H1 (cell line): ENCODE measurements at regions not wholly inside any gene's neighbourhood (a gene's known extent, or its start where the extent isn't known, plus 50 kb on each side); places are given as distances from the start of the nearest gene placed in this dataset.

Experiments
- CTCF ChIA-PET: fragments of 300-600 bp; sonication (Branson Sonifier 250); formaldehyde crosslinking; loops from one replicate; lab custom pipeline; 2021; ENCODE audit not compliant: partially characterized antibody; lab: Charles Lee
- POLR2A ChIA-PET: fragments of 300-600 bp; sonication (Branson Sonifier 250); formaldehyde crosslinking; loops from one replicate; lab custom pipeline; 2021; ENCODE audit warnings: inconsistent platforms; ENCODE audit not compliant: partially characterized antibody; lab: Charles Lee
- DNase-seq, 2 experiments: peaks; one replicate each; pipeline versions ENCODE4 v3.0.0 to v3.0.0-alpha.2; 2010 to 2022; ENCODE audit warnings: low spot score in 2 of 2, low read depth in 1 of 2, mixed read lengths in 1 of 2
- FAIRE-seq: peaks from 2 replicates; lab custom pipeline; 2011; peaks lifted over from hg19 to GRCh38; lab: Jason Lieb, UNC
- H2AFZ ChIP-seq: 2 replicates; pipeline ENCODE4 v1.8.1; 2012; ENCODE audit warnings: low read length, inconsistent platforms
- H2AK5ac ChIP-seq: 2 replicates; pipeline ENCODE4 v1.6.1; 2013; ENCODE audit warnings: low read depth, low read length
- H2BK120ac ChIP-seq: replicated peaks from 2 replicates; pipeline ENCODE3; 2013; ENCODE audit warnings: low read depth, low read length, inconsistent platforms
- H2BK12ac ChIP-seq: 2 replicates; pipeline ENCODE4 v1.6.1; 2013; ENCODE audit warnings: low read depth, low read length
- H2BK15ac ChIP-seq: 2 replicates; pipeline ENCODE4 v1.6.1; 2013; ENCODE audit warnings: low read length
- H2BK20ac ChIP-seq: 2 replicates; pipeline ENCODE4 v1.6.1; 2013; ENCODE audit warnings: low read length
- H2BK5ac ChIP-seq: 2 replicates; pipeline ENCODE4 v1.6.1; 2013; ENCODE audit warnings: low read depth, low read length
- H3K14ac ChIP-seq: 2 replicates; pipeline ENCODE4 v1.6.1; 2013; ENCODE audit warnings: inconsistent platforms; ENCODE audit not compliant: insufficient read length
- H3K18ac ChIP-seq: 2 replicates; pipeline ENCODE4 v1.6.1; 2013; ENCODE audit warnings: low read length; ENCODE audit errors: extremely low read depth
- H3K23ac ChIP-seq: 2 replicates; pipeline ENCODE4 v1.6.1; 2013; ENCODE audit warnings: inconsistent platforms; ENCODE audit not compliant: insufficient read length
- H3K23me2 ChIP-seq: 2 replicates; pipeline ENCODE4 v1.6.1; 2013; ENCODE audit warnings: low read depth, low read length
- H3K27ac ChIP-seq: 2 replicates; pipeline ENCODE4 v1.6.1; 2011; ENCODE audit warnings: low read depth, low read length, inconsistent platforms
- H3K27me3 ChIP-seq, 4 experiments: replicated peaks in 1 of 4; 1 replicate in 1 of 4; 2 replicates in 3 of 4; pipeline versions ENCODE4 v1.6.1 to v1.8.1; 2011 to 2013; ENCODE audit warnings: low read length in 3 of 4, mild to moderate bottlenecking in 3 of 4, inconsistent platforms in 2 of 4, mixed read lengths in 2 of 4, moderate library complexity in 1 of 4; ENCODE audit not compliant: control insufficient read depth in 3 of 4, insufficient read depth in 3 of 4; ENCODE audit errors: extremely low read depth in 1 of 4
- H3K36me3 ChIP-seq, 4 experiments: 2 replicates each; pipeline versions ENCODE4 v1.6.1 to v1.8.1; 2011 to 2013; ENCODE audit warnings: mild to moderate bottlenecking in 4 of 4, low read length in 3 of 4, moderate library complexity in 2 of 4, control low read depth in 1 of 4, inconsistent platforms in 1 of 4; ENCODE audit not compliant: insufficient read depth in 4 of 4, control insufficient read depth in 2 of 4
- H3K4ac ChIP-seq: replicated peaks from 2 replicates; pipeline ENCODE3; 2013; ENCODE audit warnings: low read length, low read depth, mixed read lengths, inconsistent platforms; ENCODE audit not compliant: insufficient read length
- H3K4me1 ChIP-seq, 4 experiments: replicated peaks in 1 of 4; 1 replicate in 1 of 4; 2 replicates in 3 of 4; pipeline versions ENCODE4 v1.6.1 to v1.8.1; 2011 to 2013; ENCODE audit warnings: low read length in 3 of 4, inconsistent platforms in 2 of 4, mixed read lengths in 1 of 4; ENCODE audit not compliant: insufficient read depth in 4 of 4, control insufficient read depth in 3 of 4
- H3K4me2 ChIP-seq, 2 experiments: 2 replicates each; pipeline versions ENCODE4 v1.6.1 to v1.8.1; 2011 to 2013; ENCODE audit warnings: low read depth in 2 of 2, low read length in 2 of 2, control low read depth in 1 of 2, inconsistent platforms in 1 of 2, mild to moderate bottlenecking in 1 of 2; ENCODE audit not compliant: insufficient read depth in 1 of 2
- H3K4me3 ChIP-seq, 4 experiments: fragments of 200-600, 300-600 bp in 1 of 4; sonication (generic), shearing (Covaris generic), sonication (Bioruptor Twin) in 1 of 4; 2 replicates each; pipeline versions ENCODE4 v1.5.1 to v1.8.1; 2011 to 2016; ENCODE audit warnings: low read length in 4 of 4, low read depth in 3 of 4, control low read depth in 2 of 4, inconsistent platforms in 2 of 4, mild to moderate bottlenecking in 2 of 4, mixed read lengths in 1 of 4, moderate library complexity in 1 of 4; ENCODE audit not compliant: insufficient read depth in 2 of 4; ENCODE audit errors: extremely low read depth in 1 of 4
- H3K56ac ChIP-seq: replicated peaks from 2 replicates; pipeline ENCODE3; 2013; ENCODE audit warnings: low read depth, mild to moderate bottlenecking, mixed read lengths, low read length, inconsistent platforms; ENCODE audit not compliant: insufficient read length
- H3K79me1 ChIP-seq: 2 replicates; pipeline ENCODE4 v1.6.1; 2013; ENCODE audit warnings: low read depth, low read length, control low read depth
- H3K79me2 ChIP-seq, 2 experiments: 2 replicates each; pipeline versions ENCODE4 v1.6.1 to v1.8.1; 2012 to 2013; ENCODE audit warnings: low read length in 2 of 2, mild to moderate bottlenecking in 2 of 2, inconsistent platforms in 1 of 2; ENCODE audit not compliant: insufficient read depth in 2 of 2, control insufficient read depth in 1 of 2
- H3K9ac ChIP-seq, 4 experiments: replicated peaks in 1 of 4; 1 replicate in 1 of 4; 2 replicates in 3 of 4; pipeline versions ENCODE4 v1.6.1 to v1.8.1; 2011 to 2013; ENCODE audit warnings: low read depth in 3 of 4, low read length in 3 of 4, control low read depth in 2 of 4, mild to moderate bottlenecking in 2 of 4, moderate library complexity in 2 of 4, inconsistent platforms in 1 of 4; ENCODE audit errors: extremely low read depth in 1 of 4
- H3K9me3 ChIP-seq, 2 experiments: 2 replicates each; pipeline versions ENCODE4 v1.6.1 to v1.8.1; 2012 to 2013; ENCODE audit warnings: mild to moderate bottlenecking in 2 of 2, moderate library complexity in 2 of 2, control low read depth in 1 of 2, inconsistent platforms in 1 of 2, low read depth in 1 of 2, low read length in 1 of 2, mixed read lengths in 1 of 2; ENCODE audit not compliant: insufficient read depth in 2 of 2
- H4K20me1 ChIP-seq, 2 experiments: replicated peaks in 1 of 2; 2 replicates each; pipeline versions ENCODE3 to v1.8.1; 2011 to 2013; ENCODE audit warnings: inconsistent platforms in 2 of 2, low read length in 2 of 2, mild to moderate bottlenecking in 1 of 2; ENCODE audit not compliant: insufficient read depth in 2 of 2, control insufficient read depth in 1 of 2
- H4K5ac ChIP-seq: 2 replicates; pipeline ENCODE4 v1.6.1; 2013; ENCODE audit warnings: low read length, low read depth, mixed read lengths, inconsistent platforms; ENCODE audit not compliant: insufficient read length
- H4K8ac ChIP-seq: 2 replicates; pipeline ENCODE4 v1.8.0; 2013; ENCODE audit warnings: mild to moderate bottlenecking, moderate library complexity, low read length, inconsistent platforms; ENCODE audit not compliant: insufficient read depth; ENCODE audit errors: extremely low read depth
- H4K91ac ChIP-seq: replicated peaks from 2 replicates; pipeline ENCODE3; 2013; ENCODE audit warnings: low read length, mixed read lengths, inconsistent platforms; ENCODE audit not compliant: insufficient read length
- CBX8 ChIP-seq: fragments of 300-800, 300-1000 bp; sonication (generic); IDR thresholded peaks from 2 replicates; pipeline ENCODE4 v1.7.1; 2016; ENCODE audit warnings: low read depth, low read length, borderline replicate concordance
- CHD1 ChIP-seq: IDR thresholded peaks from 2 replicates; pipeline ENCODE4 v1.6.1; 2012; ENCODE audit warnings: low read depth, low read length, improper control_type of control experiment
- KDM1A ChIP-seq: fragments of 200-600, 300-600 bp; sonication (generic); IDR thresholded peaks from 2 replicates; pipeline ENCODE4 v1.7.1; 2016; ENCODE audit warnings: mild to moderate bottlenecking, low read length, borderline replicate concordance
- NANOG ChIP-seq: IDR thresholded peaks from 2 replicates; pipeline ENCODE4 v1.6.1; 2011; ENCODE audit warnings: low read length, low read depth, mild to moderate bottlenecking, inconsistent platforms; ENCODE audit not compliant: insufficient read depth, poor library complexity, severe bottlenecking
- NRF1 ChIP-seq: IDR thresholded peaks from 2 replicates; pipeline ENCODE4 v1.6.1; 2011; ENCODE audit warnings: mild to moderate bottlenecking, low read depth, low read length, improper control_type of control experiment
- RAD21 ChIP-seq, 2 experiments: IDR thresholded peaks in 1 of 2; conservative IDR thresholded peaks in 1 of 2; 2 replicates each; pipeline ENCODE4 v1.6.1; 2011; ENCODE audit warnings: low read depth in 2 of 2, low read length in 2 of 2, improper control_type of control experiment in 1 of 2, inconsistent platforms in 1 of 2, mild to moderate bottlenecking in 1 of 2, moderate library complexity in 1 of 2
- RFX5 ChIP-seq: IDR thresholded peaks from 2 replicates; pipeline ENCODE4 v1.6.1; 2011; ENCODE audit warnings: low read depth, low read length, improper control_type of control experiment, borderline replicate concordance
- SAP30 ChIP-seq: fragments of 300-600 bp; sonication (generic); IDR thresholded peaks from 2 replicates; pipeline ENCODE4 v1.7.1; 2012; ENCODE audit warnings: low read length, moderate library complexity, mild to moderate bottlenecking, inconsistent platforms; ENCODE audit not compliant: insufficient read depth, insufficient replicate concordance
- SP4 ChIP-seq: IDR thresholded peaks from 2 replicates; pipeline ENCODE4 v1.6.1; 2012; ENCODE audit warnings: low read length, inconsistent platforms
- SRF ChIP-seq: IDR thresholded peaks from 2 replicates; pipeline ENCODE4 v1.6.1; 2011; ENCODE audit warnings: mild to moderate bottlenecking, low read depth, low read length, moderate library complexity
- SUZ12 ChIP-seq: fragments of 200-600 bp; sonication (generic); IDR thresholded peaks from 2 replicates; pipeline ENCODE4 v1.6.1; 2012; ENCODE audit warnings: mild to moderate bottlenecking, inconsistent platforms, low read length, moderate library complexity, mixed read lengths
- TAF1 ChIP-seq: IDR thresholded peaks from 2 replicates; pipeline ENCODE4 v1.6.1; 2011; ENCODE audit warnings: mild to moderate bottlenecking, low read depth, low read length
- WGBS, 2 experiments: shearing (Covaris generic) in 1 of 2; methylation state at CpG; one replicate each; pipeline versions ENCODE4 v1.1.6 to v1.1.7; 2013 to 2015; ENCODE audit warnings: low lambda C conversion rate in 2 of 2, mixed read lengths in 2 of 2, inconsistent platforms in 1 of 2, low coverage in 1 of 2, missing lambda C conversion rate in 1 of 2; ENCODE audit not compliant: insufficient replicate concordance in 2 of 2, insufficient coverage in 1 of 2, insufficient read length in 1 of 2; ENCODE audit errors: extremely low coverage in 1 of 2, missing lambda C conversion rate in 1 of 2; 5-methylcytosine and 5-hydroxymethylcytosine counted together

GRCh38 chr4:131526686-131527085, 1622.4 kb upstream of the PCDH10 start:
- Histone ChIP-seq H3K36me3 (no peaks in the 10 kb centered on the region), H4K5ac (no peak overlapping the region), H2BK12ac (no peak overlapping the region), H3K23ac (no peak overlapping the region), H3K18ac (no peak overlapping the region), H3K79me1 (no peaks in the 10 kb centered on the region), H2BK15ac (no peak overlapping the region), H3K9me3 (no peaks in the 10 kb centered on the region), H3K14ac (no peak overlapping the region), H3K56ac (no peak overlapping the region), H4K20me1 (no peaks in the 10 kb centered on the region), H2AFZ (no peak overlapping the region), H3K4ac (no peak overlapping the region), H3K27ac (no peak overlapping the region), H3K4me3 (no peak overlapping the region), H4K8ac (no peak overlapping the region), H3K23me2 (no peaks in the 10 kb centered on the region; the same call in 1 of the 2 replicates), H2AK5ac (no peak overlapping the region), H3K4me2 (no peak overlapping the region), H3K4me1 (no peaks in the 10 kb centered on the region), H3K9ac (no peak overlapping the region), H2BK5ac (no peak overlapping the region), H3K27me3 (no peaks in the 10 kb centered on the region), H3K79me2 (no peaks in the 10 kb centered on the region), H4K91ac (no peak overlapping the region), H2BK120ac (no peak overlapping the region), H2BK20ac (no peak overlapping the region)
- POLR2A ChIA-PET, result no interaction called here
- CTCF ChIA-PET, result no interaction called here
- TF ChIP-seq TAF1 (no peak), CBX8 (no peak), RFX5 (no peak), RAD21 (IDR thresholded peaks at IDR 0.05 in 1 of 2, conservative IDR thresholded peaks at IDR 0.05 in 1 of 2; ENCODE audit: low read depth in 2 of 2, low read length in 2 of 2) (no peak), NANOG (no peak), SP4 (no peak), KDM1A (no peak), SAP30 (no peak), SRF (no peak), CHD1 (no peak), SUZ12 (no peak), NRF1 (no peak)
- 75% methylated on average over 1 of the region's 1 CpG; no CpG with 5 or more reads in 1 of the 2 experiments for WGBS, 2 experiments
- FAIRE-seq, result no peak
- DNase-seq, result no peak
